HG03139 (cell line): ENCODE measurements at regions not wholly inside any gene's neighbourhood (a gene's known extent, or its start where the extent isn't known, plus 50 kb on each side); places are given as distances from the start of the nearest gene placed in this dataset.

ENCODE experiments used
- ATAC-seq: cut with Tn5 transposase; IDR thresholded peaks from one replicate; pipeline ENCODE4 v1.9.1; 2021; ENCODE audit not compliant: unreplicated experiment

GRCh38 chr20:40459299-40459698 is 229.7 kb downstream of the MAFB start:
- no peak for ATAC-seq

GRCh38 chr20:40457404-40457803 is 231.6 kb downstream of the MAFB start:
- ATAC-seq: no peak

GRCh38 chr20:40452758-40453157 is 236.3 kb downstream of the MAFB start:
- no peak for ATAC-seq

GRCh38 chr20:40451552-40451951 is 237.5 kb downstream of the MAFB start:
- ATAC-seq: no peak

GRCh38 chr20:40449974-40450616 is 238.9 kb downstream of the MAFB start:
- no peak for ATAC-seq

GRCh38 chr20:40449144-40449690 is 239.8 kb downstream of the MAFB start:
- ATAC-seq: no peak

GRCh38 chr20:40446888-40447287 is 242.1 kb downstream of the MAFB start:
- ATAC-seq: no peak

- ATAC-seq: no peak
Measured at GRCh38 chr20:40444516-40444915, 244.5 kb downstream of the MAFB start.

- no peak for ATAC-seq
Measured at GRCh38 chr20:40443753-40444152, 245.3 kb downstream of the MAFB start.

- no peak for ATAC-seq
Measured at GRCh38 chr20:40442181-40442963, 246.7 kb downstream of the MAFB start.

GRCh38 chr20:40441771-40442170 is 247.3 kb downstream of the MAFB start:
- no peak for ATAC-seq

- ATAC-seq: no peak
Measured at GRCh38 chr20:40438161-40438830, 250.7 kb downstream of the MAFB start.

GRCh38 chr20:40436011-40436410 is 253.0 kb downstream of the MAFB start:
- ATAC-seq: no peak

- ATAC-seq: no peak
Measured at GRCh38 chr20:40435146-40435895, 253.7 kb downstream of the MAFB start.

- no peak for ATAC-seq
Measured at GRCh38 chr20:40434122-40434521, 254.9 kb downstream of the MAFB start.

- ATAC-seq: no peak
Measured at GRCh38 chr20:40433341-40433861, 255.6 kb downstream of the MAFB start.

- no peak for ATAC-seq
Measured at GRCh38 chr20:40431611-40432010, 257.4 kb downstream of the MAFB start.

GRCh38 chr20:40431112-40431511 is 257.9 kb downstream of the MAFB start:
- no peak for ATAC-seq

- ATAC-seq: no peak
Measured at GRCh38 chr20:40427026-40427425, 262.0 kb downstream of the MAFB start.

GRCh38 chr20:40424695-40425094 is 264.3 kb downstream of the MAFB start:
- ATAC-seq: no peak

- ATAC-seq: no peak
Measured at GRCh38 chr20:40422656-40423055, 266.4 kb downstream of the MAFB start.
